ENCODE measurements at regions not wholly inside any gene's neighbourhood (a gene's known extent, or its start where the extent isn't known, plus 50 kb on each side); places are given as distances from the start of the nearest gene placed in this dataset.
A peak's percentile ranks its signal among the peaks of the same experiment; 100 is the strongest.

DNA sequence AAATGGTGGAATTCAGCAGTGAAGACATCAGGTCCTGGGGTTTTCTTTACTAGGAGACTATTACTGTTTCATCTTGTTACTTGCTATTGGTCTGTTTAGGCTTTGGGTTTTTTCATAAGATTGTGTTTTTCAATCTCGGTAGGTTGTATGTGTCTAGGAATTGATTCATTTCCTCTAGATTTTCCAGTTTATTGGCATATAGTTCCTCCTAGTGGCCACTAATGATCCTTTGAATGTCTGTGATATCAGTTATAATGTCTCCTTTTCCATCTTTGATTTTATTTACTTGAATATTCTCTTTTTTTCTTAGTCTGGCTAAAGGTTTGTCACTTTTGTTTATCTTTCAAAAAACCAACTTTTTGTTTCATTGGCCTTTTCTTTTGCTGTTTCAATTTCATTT is 233.0 kb downstream of the RWDD3 start:
- DNase-seq (ENCODE audit: insufficient read length, low spot score) (no peak), FAIRE-seq (no peak)
- TF ChIP-seq, protein P1, sequence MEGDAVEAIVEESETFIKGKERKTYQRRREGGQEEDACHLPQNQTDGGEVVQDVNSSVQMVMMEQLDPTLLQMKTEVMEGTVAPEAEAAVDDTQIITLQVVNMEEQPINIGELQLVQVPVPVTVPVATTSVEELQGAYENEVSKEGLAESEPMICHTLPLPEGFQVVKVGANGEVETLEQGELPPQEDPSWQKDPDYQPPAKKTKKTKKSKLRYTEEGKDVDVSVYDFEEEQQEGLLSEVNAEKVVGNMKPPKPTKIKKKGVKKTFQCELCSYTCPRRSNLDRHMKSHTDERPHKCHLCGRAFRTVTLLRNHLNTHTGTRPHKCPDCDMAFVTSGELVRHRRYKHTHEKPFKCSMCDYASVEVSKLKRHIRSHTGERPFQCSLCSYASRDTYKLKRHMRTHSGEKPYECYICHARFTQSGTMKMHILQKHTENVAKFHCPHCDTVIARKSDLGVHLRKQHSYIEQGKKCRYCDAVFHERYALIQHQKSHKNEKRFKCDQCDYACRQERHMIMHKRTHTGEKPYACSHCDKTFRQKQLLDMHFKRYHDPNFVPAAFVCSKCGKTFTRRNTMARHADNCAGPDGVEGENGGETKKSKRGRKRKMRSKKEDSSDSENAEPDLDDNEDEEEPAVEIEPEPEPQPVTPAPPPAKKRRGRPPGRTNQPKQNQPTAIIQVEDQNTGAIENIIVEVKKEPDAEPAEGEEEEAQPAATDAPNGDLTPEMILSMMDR (IDR thresholded peaks at IDR 0.05; ENCODE audit: insufficient read depth, missing control alignments) = peak; percentile 32

- no peak for DNase-seq (ENCODE audit: insufficient read length, low spot score)
- FAIRE-seq = no peak
- TF ChIP-seq, protein P1 (IDR thresholded peaks at IDR 0.05; ENCODE audit: insufficient read depth, missing control alignments) = no peak
Observed at GRCh38 chr1:95475686-95476457, 241.9 kb downstream of the RWDD3 start.

DNA sequence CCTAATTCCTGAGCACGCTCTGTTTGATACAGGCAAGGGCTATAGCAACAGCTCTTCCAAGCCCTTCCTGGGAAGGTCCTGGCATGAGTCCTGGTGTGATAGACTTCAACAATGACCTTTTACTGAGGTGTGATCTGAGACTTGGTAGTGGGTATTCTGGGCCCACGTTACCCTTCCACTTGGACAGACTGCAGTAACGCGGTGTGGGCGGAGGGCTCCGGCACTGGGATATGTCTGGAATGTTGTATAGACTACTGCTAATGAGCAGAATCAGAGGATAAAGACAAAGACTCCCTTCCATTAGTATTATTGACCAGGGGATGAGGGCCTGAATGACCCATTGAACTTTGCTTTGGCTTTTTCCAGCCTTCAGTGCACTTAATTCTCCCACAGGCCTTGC is 262.3 kb downstream of the RWDD3 start:
- DNase-seq (ENCODE audit: insufficient read length, low spot score) = no peak
- FAIRE-seq = no peak
- TF ChIP-seq, protein P1 (IDR thresholded peaks at IDR 0.05; ENCODE audit: insufficient read depth, missing control alignments) = no peak

DNA sequence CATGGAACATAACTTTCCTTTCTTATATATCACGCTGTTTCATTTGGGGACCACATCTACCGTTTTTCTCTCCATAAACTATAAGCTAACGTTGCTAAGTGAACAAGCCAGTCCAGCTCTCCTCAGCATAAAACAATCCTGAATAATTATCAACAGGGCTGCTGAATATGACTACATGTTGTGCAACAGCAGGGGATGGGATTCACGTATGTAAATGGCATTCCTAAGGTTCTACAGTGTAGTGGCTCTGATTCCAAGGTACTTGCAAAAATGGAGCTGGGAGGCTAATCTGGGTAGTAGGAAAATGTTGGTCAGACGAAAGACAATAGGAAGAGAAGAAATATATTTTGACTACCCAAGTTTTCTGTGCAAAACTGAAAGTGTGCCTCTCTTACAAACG is 262.8 kb downstream of the RWDD3 start:
- no peak for FAIRE-seq
- DNase-seq (ENCODE audit: insufficient read length, low spot score) = no peak
- TF ChIP-seq, protein P1 (IDR thresholded peaks at IDR 0.05; ENCODE audit: insufficient read depth, missing control alignments) = no peak

DNA sequence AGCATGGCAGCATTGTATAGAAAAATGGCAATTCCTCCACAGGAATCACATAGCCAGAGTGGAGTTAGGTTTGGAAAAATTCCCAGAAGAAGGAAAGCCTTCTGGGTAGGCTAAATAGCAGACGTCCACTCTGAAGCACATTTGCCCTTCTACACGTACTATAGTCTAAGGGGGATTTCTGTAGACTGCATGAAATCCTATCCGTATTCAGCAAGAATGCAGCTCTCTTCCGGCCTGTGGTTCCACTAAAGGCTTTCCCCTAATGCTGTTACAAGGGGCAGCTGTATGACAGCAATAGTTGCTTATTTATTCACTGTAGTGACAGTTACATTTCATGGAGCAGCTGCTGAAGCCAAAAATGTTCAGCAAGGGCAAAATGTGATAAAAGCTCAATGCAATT is 263.6 kb downstream of the RWDD3 start:
- no peak for DNase-seq (ENCODE audit: insufficient read length, low spot score)
- TF ChIP-seq, protein P1 (IDR thresholded peaks at IDR 0.05; ENCODE audit: insufficient read depth, missing control alignments) = no peak
- no peak for FAIRE-seq

- DNase-seq (ENCODE audit: insufficient read length, low spot score) = no peak
- no peak for FAIRE-seq
- TF ChIP-seq, protein P1 (IDR thresholded peaks at IDR 0.05; ENCODE audit: insufficient read depth, missing control alignments) = no peak
Observed at GRCh38 chr1:95503278-95504030, 269.4 kb downstream of the RWDD3 start.

DNA sequence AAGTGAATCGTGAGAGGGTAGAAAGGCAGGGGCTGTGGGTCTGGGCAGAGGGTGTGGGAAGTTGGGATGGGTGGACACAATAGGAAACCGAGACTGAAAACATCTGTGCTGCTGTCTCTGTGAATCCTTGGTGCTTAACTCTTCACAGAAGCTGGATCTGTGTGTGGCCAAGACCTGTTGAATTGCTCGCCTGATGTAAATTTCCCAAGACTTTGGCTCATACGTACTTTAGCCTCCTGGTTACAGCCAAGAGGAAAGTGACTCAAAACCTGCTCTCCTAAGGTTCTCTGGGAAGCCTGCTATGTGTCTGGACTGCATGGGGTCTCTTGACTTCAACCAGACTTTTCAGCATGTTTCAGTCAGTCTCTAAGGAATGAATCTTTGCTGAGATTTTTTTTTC is 270.3 kb downstream of the RWDD3 start:
- no peak for FAIRE-seq
- no peak for DNase-seq (ENCODE audit: insufficient read length, low spot score)

More for the DNA sequence above, 270.3 kb downstream of the RWDD3 start:
- TF ChIP-seq, protein P1 (IDR thresholded peaks at IDR 0.05; ENCODE audit: insufficient read depth, missing control alignments) = no peak

Data from D721Med (cell line).